IMR-90 (cell line): ENCODE measurements at regions not wholly inside any gene's neighbourhood (a gene's known extent, or its start where the extent isn't known, plus 50 kb on each side); places are given as distances from the start of the nearest gene placed in this dataset.
A peak's percentile ranks its signal among the peaks of the same experiment; 100 is the strongest.

Source experiments
- ATAC-seq: fragments of 200-7000 bp; cut with Tn5 transposase; 2 replicates; pipeline ENCODE4 v1.9.1; 2020; ENCODE audit warnings: low read depth, mild to moderate bottlenecking, moderate library complexity
- BruUV-seq: library from RNA; stranded (reverse); fragments of 400-500 nt; replicated peaks from 2 replicates; lab custom pipeline; 2021; lab: Mats Ljungman, UMichigan
- CTCF ChIA-PET: fragments of 300-600 bp; formaldehyde crosslinking; extraction: SDS; loops from one replicate; lab custom pipeline; 2021; ENCODE audit warnings: antibody characterized with exemption; lab: Yijun Ruan, JAX
- POLR2A ChIA-PET: fragments of 300-600 bp; sonication (Branson Sonifier 250); formaldehyde crosslinking; loops from one replicate; lab custom pipeline; 2022; ENCODE audit warnings: antibody characterized with exemption; ENCODE audit not compliant: unreplicated experiment; lab: Charles Lee
- DNase-seq: peaks from one replicate; pipeline ENCODE4 v3.0.0; 2013
- H2AFZ ChIP-seq: replicated peaks from 2 replicates; pipeline ENCODE3; 2013; ENCODE audit warnings: low read length, mild to moderate bottlenecking; ENCODE audit not compliant: poor library complexity
- H2AK5ac ChIP-seq: 2 replicates; pipeline ENCODE4 v1.6.1; 2013; ENCODE audit warnings: low read depth, low read length, inconsistent platforms
- H2AK9ac ChIP-seq: replicated peaks from 2 replicates; pipeline ENCODE3; 2013; ENCODE audit warnings: mild to moderate bottlenecking, low read depth, low read length, moderate library complexity; ENCODE audit not compliant: poor library complexity
- H2BK120ac ChIP-seq: 2 replicates; pipeline ENCODE4 v1.6.1; 2013; ENCODE audit warnings: low read depth, low read length, inconsistent platforms
- H2BK15ac ChIP-seq: 3 replicates; pipeline ENCODE4 v1.6.1; 2013; ENCODE audit warnings: low read depth, low read length, inconsistent platforms
- H2BK20ac ChIP-seq: 2 replicates; pipeline ENCODE4 v1.6.1; 2013; ENCODE audit warnings: low read depth, mild to moderate bottlenecking, inconsistent platforms, low read length, moderate library complexity
- H2BK5ac ChIP-seq: 2 replicates; pipeline ENCODE4 v1.6.1; 2013; ENCODE audit warnings: mild to moderate bottlenecking, low read depth, low read length, inconsistent platforms; ENCODE audit not compliant: poor library complexity, severe bottlenecking
- H3K14ac ChIP-seq: replicated peaks from 2 replicates; pipeline ENCODE4 v1.6.1; 2013; ENCODE audit warnings: low read depth, low read length, inconsistent platforms
- H3K18ac ChIP-seq: 2 replicates; pipeline ENCODE4 v1.6.1; 2013; ENCODE audit warnings: low read depth, low read length, control low read depth
- H3K23ac ChIP-seq: 2 replicates; pipeline ENCODE4 v1.6.1; 2013; ENCODE audit warnings: low read depth, low read length, inconsistent platforms
- H3K27ac ChIP-seq: 2 replicates; pipeline ENCODE4 v1.5.1; 2013; ENCODE audit warnings: mild to moderate bottlenecking, control low read depth, low read length; ENCODE audit not compliant: insufficient read depth
- H3K27me3 ChIP-seq: 2 replicates; pipeline ENCODE4 v1.6.1; 2013; ENCODE audit warnings: low read length; ENCODE audit not compliant: control insufficient read depth, insufficient read depth
- H3K36me3 ChIP-seq: 2 replicates; pipeline ENCODE4 v1.6.1; 2013; ENCODE audit warnings: low read length, mixed read lengths; ENCODE audit not compliant: control insufficient read depth, insufficient read depth
- H3K4ac ChIP-seq: 2 replicates; pipeline ENCODE4 v1.6.1; 2013; ENCODE audit warnings: low read depth, low read length, inconsistent platforms
- H3K4me1 ChIP-seq: 2 replicates; pipeline ENCODE4 v1.6.1; 2013; ENCODE audit warnings: low read length, mixed read lengths; ENCODE audit not compliant: control insufficient read depth, insufficient read depth
- H3K4me2 ChIP-seq: 2 replicates; pipeline ENCODE4 v1.6.1; 2013; ENCODE audit warnings: low read depth, mild to moderate bottlenecking, control low read depth, low read length, moderate library complexity
- H3K4me3 ChIP-seq: 2 replicates; pipeline ENCODE4 v1.5.1; 2013; ENCODE audit warnings: low read depth, mild to moderate bottlenecking, control low read depth, low read length, moderate library complexity; ENCODE audit not compliant: insufficient read depth
- H3K56ac ChIP-seq: 2 replicates; pipeline ENCODE4 v1.6.1; 2013; ENCODE audit warnings: low read length, inconsistent platforms; ENCODE audit not compliant: insufficient read depth; ENCODE audit errors: extremely low read depth
- H3K79me1 ChIP-seq, 2 experiments: 2 replicates each; pipeline ENCODE4 v1.6.1; 2013; ENCODE audit warnings: low read length in 2 of 2, inconsistent platforms in 1 of 2, low read depth in 1 of 2
- H3K9ac ChIP-seq: 2 replicates; pipeline ENCODE4 v1.6.1; 2013; ENCODE audit warnings: low read depth, low read length, control low read depth
- H3K9me1 ChIP-seq: 2 replicates; pipeline ENCODE4 v1.6.1; 2013; ENCODE audit warnings: low read length, inconsistent platforms; ENCODE audit not compliant: insufficient read depth
- H3K9me3 ChIP-seq: 2 replicates; pipeline ENCODE4 v1.6.1; 2013; ENCODE audit warnings: low read length; ENCODE audit not compliant: control insufficient read depth, insufficient read depth
- H4K20me1 ChIP-seq: 2 replicates; pipeline ENCODE4 v1.6.1; 2013; ENCODE audit warnings: low read length, inconsistent platforms; ENCODE audit not compliant: insufficient read depth
- H4K5ac ChIP-seq: 2 replicates; pipeline ENCODE4 v1.6.1; 2013; ENCODE audit warnings: mild to moderate bottlenecking, low read depth, low read length, control low read depth
- H4K8ac ChIP-seq, 2 experiments: 2 replicates each; pipeline ENCODE4 v1.6.1; 2013; ENCODE audit warnings: low read depth in 2 of 2, low read length in 2 of 2, control low read depth in 1 of 2, inconsistent platforms in 1 of 2
- H4K91ac ChIP-seq: 2 replicates; pipeline ENCODE4 v1.6.1; 2013; ENCODE audit warnings: low read depth, low read length, inconsistent platforms; ENCODE audit not compliant: insufficient read depth
- BHLHE40 ChIP-seq: fragments of 150-350 bp; IDR thresholded peaks from 2 replicates; pipeline ENCODE4 v1.6.1; 2016; ENCODE audit warnings: mild to moderate bottlenecking, low read depth, low read length
- CEBPB ChIP-seq: IDR thresholded peaks from 2 replicates; pipeline ENCODE4 v1.6.1; 2012; ENCODE audit warnings: low read depth, low read length, improper control_type of control experiment
- MAZ ChIP-seq: IDR thresholded peaks from 2 replicates; pipeline ENCODE4 v1.6.1; 2012; ENCODE audit warnings: low read depth, mild to moderate bottlenecking, low read length, improper control_type of control experiment, moderate library complexity, borderline replicate concordance
- POLR2A ChIP-seq: IDR thresholded peaks from 2 replicates; pipeline ENCODE4 v1.6.1; 2012; ENCODE audit warnings: mild to moderate bottlenecking, low read depth, low read length
- RAD21 ChIP-seq: IDR thresholded peaks from 2 replicates; pipeline ENCODE4 v1.6.1; 2012; ENCODE audit warnings: low read length, improper control_type of control experiment
- RCOR1 ChIP-seq: IDR thresholded peaks from 2 replicates; pipeline ENCODE4 v1.6.1; 2012; ENCODE audit warnings: mild to moderate bottlenecking, low read length, improper control_type of control experiment; ENCODE audit not compliant: insufficient replicate concordance
- RFX5 ChIP-seq: IDR thresholded peaks from 2 replicates; pipeline ENCODE4 v1.8.0; 2012; ENCODE audit warnings: low read depth, mild to moderate bottlenecking, low read length, moderate library complexity
- SMC3 ChIP-seq: fragments of 150-350 bp; IDR thresholded peaks from 2 replicates; pipeline ENCODE4 v1.6.1; 2016; ENCODE audit warnings: low read depth, mild to moderate bottlenecking, antibody characterized with exemption, low read length, moderate library complexity
- USF2 ChIP-seq: fragments of 150-350 bp; IDR thresholded peaks from 2 replicates; pipeline ENCODE4 v1.6.1; 2017; ENCODE audit warnings: mild to moderate bottlenecking, antibody characterized with exemption, low read length, low read depth
- WGBS, 2 experiments: methylation state at CpG; one replicate each; pipeline versions ENCODE4 v1.1.5 to v1.1.7; 2013; ENCODE audit warnings: missing lambda C conversion rate in 2 of 2; ENCODE audit not compliant: insufficient read length in 1 of 2; ENCODE audit errors: extremely low coverage in 2 of 2; 5-methylcytosine and 5-hydroxymethylcytosine counted together
- dilution Hi-C: fragments of 300-500 bp; cut with HindIII; formaldehyde crosslinking; loops from one replicate; pipeline ENCODE4 v1.14.3; 2018; ENCODE audit warnings: low sequenced_read_pairs; ENCODE audit not compliant: unreplicated experiment
- in situ Hi-C: fragments of 300-500 bp; cut with MboI; formaldehyde crosslinking; loops from 3 replicates; pipeline ENCODE4 v1.14.3; 2019; ENCODE audit warnings: low sequenced_read_pairs, inconsistent platforms, mixed read lengths
- intact Hi-C: fragments of 100-400 bp; cut with micrococcal nuclease; formaldehyde crosslinking; loops from 2 replicates; pipeline ENCODE4 v1.10.0; 2022

- H3K4me1 ChIP-seq = no peaks in the 10 kb centered on the region
- H4K20me1 ChIP-seq = no peaks in the 10 kb centered on the region
- H3K56ac ChIP-seq = no peak overlapping the region
- H3K9ac ChIP-seq = no peak overlapping the region
- H3K23ac ChIP-seq = no peak overlapping the region
- TF ChIP-seq SMC3 = no peak
- TF ChIP-seq BHLHE40 = no peak
- TF ChIP-seq RCOR1 = no peak
- no peak for TF ChIP-seq POLR2A
- TF ChIP-seq RAD21 = no peak
- no peak for TF ChIP-seq MAZ
- no peak for TF ChIP-seq CEBPB
- no peak for TF ChIP-seq RFX5
- no peak for TF ChIP-seq USF2
- H3K14ac ChIP-seq = no peak overlapping the region
- H2BK15ac ChIP-seq = no peak overlapping the region
- H2AK5ac ChIP-seq = no peak overlapping the region
- no peak for ATAC-seq
- H3K4ac ChIP-seq = peak overlapping the region; percentile 9; the same call in 1 of the 2 replicates
- no peak overlapping the region for H2BK20ac ChIP-seq
- H4K91ac ChIP-seq = peak overlapping the region; percentile 11; the same call in 1 of the 2 replicates
- H3K9me3 ChIP-seq = no peaks in the 10 kb centered on the region; the same call in 1 of the 2 replicates
- no peaks in the 10 kb centered on the region for H3K27me3 ChIP-seq
- no peak overlapping the region for H3K27ac ChIP-seq
- dilution Hi-C loops = no loop called here
- H3K9me1 ChIP-seq = no peaks in the 10 kb centered on the region
- H3K4me2 ChIP-seq = no peak overlapping the region
- H2AFZ ChIP-seq = no peak overlapping the region
- no peak for DNase-seq
- ChIA-PET CTCF (no interaction called here), POLR2A (no interaction called here)
- no peak overlapping the region for H3K18ac ChIP-seq
- in situ Hi-C loops = no loop called here
- H2AK9ac ChIP-seq = no peak overlapping the region
- H3K4me3 ChIP-seq = no peak overlapping the region
- intact Hi-C loops = no loop called here
- H4K5ac ChIP-seq = no peak overlapping the region
- H3K79me1 ChIP-seq = no peaks in the 10 kb centered on the region
- WGBS, 2 experiments = 100% methylated on average over 1 of the region's 3 CpGs; no CpG with 5 or more reads in 1 of the 2 experiments
- no peak overlapping the region for H2BK120ac ChIP-seq
- H3K36me3 ChIP-seq = no peaks in the 10 kb centered on the region
- no TSS peak for BruUV-seq
- H2BK5ac ChIP-seq = no peak overlapping the region
- H4K8ac ChIP-seq = no peak overlapping the region
Observed at GRCh38 chr2:226087051-226087450, 687.5 kb downstream of the NYAP2 start.
